HG02623 (cell line): ENCODE measurements at regions not wholly inside any gene's neighbourhood (a gene's known extent, or its start where the extent isn't known, plus 50 kb on each side); places are given as distances from the start of the nearest gene placed in this dataset.
"Not testable (repeated sequence)": the region's sequence is repeated elsewhere in the genome, so short reads cannot be mapped to it uniquely, and the experiment has no call there.

Experiments used
- ATAC-seq: cut with Tn5 transposase; IDR thresholded peaks from one replicate; pipeline ENCODE4 v1.9.1; 2021; ENCODE audit warnings: moderate library complexity; ENCODE audit not compliant: unreplicated experiment

DNA sequence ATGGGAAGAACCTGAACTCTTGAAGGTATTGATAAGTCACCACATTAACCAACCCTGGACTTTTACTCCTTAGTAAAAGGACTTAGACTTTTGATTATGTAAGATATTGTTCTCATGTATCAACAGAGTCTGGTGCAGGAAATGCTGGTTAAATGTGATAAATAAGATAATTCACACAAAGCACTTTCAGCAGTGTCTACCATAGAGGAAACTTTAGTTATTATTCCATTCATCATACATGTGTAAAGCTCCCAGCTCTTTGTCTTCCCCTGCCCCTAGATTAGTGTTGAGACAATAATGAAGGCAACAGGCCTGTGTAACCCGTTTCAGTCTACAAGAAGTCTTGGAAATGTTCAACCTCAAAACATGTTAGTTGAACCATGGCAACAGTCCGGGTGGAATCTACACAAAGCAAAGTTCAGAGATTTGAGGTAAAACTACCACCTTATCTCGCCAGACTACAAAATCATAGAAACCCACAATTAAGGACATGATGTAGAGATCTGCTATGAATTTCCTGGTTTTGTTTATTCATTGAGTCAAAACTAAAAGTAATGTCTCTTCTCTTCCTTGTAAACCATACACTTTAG lies 109.9 kb upstream of the ADO start:
- no peak for ATAC-seq

- ATAC-seq = no peak
These were observed 107.7 kb upstream of the ADO start for GRCh38 chr10:62696798-62697197.

- no peak for ATAC-seq
These were observed 105.4 kb upstream of the ADO start for GRCh38 chr10:62699148-62699547.

GRCh38 chr10:62704121-62704520 lies 100.4 kb upstream of the ADO start:
- ATAC-seq = not testable (repeated sequence)

GRCh38 chr10:62705789-62706188 lies 98.7 kb upstream of the ADO start:
- ATAC-seq = no peak

GRCh38 chr10:62707810-62708209 lies 96.7 kb upstream of the ADO start:
- ATAC-seq = peak; percentile 80

DNA sequence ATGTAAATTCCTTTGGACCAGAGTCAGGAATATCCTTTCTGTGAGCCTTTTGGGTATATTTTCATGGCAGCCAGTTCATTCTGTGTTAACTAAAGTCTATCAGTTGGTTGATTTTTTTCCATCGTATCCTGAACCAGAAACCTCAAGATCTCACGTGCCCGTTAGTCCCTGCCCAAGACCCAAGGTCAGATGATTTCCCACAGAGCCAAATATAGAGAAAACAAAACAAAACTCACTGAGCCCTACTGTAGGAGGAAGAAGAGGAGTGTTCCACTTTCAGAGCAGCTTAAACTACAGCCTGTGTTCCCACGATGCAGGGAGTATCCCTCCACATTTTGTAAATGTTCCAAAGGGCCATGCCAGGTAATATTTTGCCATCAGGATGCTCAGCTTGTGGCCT lies 96.0 kb upstream of the ADO start:
- no peak for ATAC-seq

DNA sequence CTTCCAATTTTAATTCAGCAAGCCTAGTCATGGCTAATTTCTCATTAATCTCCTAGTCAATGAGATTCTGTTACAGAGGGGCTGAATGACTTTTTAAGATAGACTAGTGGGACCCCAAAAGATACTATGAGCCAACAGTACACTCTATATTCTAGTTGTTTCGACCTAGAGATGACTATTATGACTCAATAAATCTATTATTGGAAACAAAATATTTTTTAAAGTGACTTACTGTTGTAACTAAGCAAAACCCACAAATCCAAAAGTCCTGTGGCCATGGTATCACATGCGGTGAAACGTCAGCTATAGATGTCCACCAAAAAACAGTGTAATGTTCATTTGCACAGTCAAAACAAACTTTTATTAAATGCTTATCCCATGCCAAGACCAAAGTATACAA lies 95.3 kb upstream of the ADO start:
- ATAC-seq = no peak

- no peak for ATAC-seq
These were observed 94.3 kb upstream of the ADO start for GRCh38 chr10:62710182-62710581.

DNA sequence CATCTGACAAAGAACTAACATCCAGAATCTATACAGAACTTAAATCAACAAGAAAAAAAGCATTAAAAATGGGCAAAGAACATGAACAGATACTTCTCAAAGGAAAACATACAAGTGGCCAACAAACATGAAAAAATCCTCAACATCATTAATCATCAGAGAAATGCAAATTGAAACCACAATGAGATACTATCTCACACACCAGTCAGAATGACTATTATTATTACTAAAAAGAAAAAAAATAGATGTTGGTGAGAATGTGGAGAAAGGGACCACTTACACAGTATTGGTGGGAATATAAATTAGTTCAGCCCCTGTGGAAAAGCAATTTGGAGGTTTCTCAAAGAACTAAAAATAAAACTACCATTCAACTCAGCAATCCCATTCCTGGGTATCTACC lies 89.1 kb upstream of the ADO start:
- no peak for ATAC-seq

GRCh38 chr10:62718585-62718984 lies 85.9 kb upstream of the ADO start:
- ATAC-seq = no peak

DNA sequence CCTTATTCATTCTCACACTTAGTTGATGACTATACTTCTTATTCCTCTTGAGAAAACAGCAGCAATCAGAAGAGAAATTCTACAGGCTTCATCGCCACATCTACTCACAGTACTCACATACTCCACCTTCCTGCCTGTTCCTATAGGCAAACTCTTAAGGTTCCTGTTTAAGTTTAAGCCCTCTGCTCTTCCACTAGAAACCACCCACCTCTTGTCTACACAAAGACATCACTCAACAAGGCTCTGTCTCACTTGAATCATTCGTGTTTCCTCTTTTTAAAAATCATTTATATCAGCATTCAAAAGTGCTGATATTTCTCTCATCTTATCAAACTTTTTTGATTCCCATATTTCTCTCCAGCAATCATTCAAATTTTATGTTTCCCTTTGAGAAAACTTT lies 85.5 kb upstream of the ADO start:
- no peak for ATAC-seq

GRCh38 chr10:62721687-62722086 lies 82.8 kb upstream of the ADO start:
- ATAC-seq = no peak

DNA sequence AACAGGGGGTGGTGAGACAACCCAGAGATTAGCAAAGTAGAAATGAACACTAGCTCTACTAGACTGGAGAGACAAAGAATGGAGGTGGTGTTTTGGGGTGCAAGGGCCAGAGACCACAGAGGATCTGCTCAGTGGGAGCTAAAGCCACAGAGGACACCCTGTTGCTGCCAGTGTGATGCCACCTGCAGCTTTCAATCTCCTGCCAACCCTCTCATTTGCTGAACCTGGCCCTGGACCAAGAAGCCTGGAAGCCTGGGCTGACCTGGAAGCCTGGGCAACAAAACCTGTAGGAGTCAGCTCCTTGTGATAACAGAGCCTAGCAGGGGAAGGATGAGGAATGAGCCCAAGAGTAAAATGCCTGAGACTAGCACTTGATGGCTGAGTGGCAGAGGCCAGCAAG lies 81.1 kb upstream of the ADO start:
- no peak for ATAC-seq

DNA sequence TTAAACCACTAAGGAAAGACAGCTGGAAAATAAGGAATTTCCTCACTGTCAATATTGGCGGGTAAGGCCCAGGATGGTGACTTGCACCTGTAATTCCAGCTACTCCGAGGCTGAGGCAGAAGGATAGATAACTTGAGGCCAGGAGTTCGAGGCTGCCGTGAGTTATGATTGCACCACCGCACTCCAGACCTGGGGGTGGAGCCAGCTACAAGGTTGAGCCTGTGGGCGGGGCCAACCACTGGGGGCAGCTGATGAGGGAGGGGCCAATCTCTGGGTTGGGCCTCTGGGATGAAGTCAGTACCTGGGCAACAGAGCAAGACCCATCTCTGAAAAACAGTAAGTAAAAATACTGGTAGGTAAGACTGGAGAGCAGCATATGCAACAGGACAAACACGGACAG lies 80.1 kb upstream of the ADO start:
- no peak for ATAC-seq

DNA sequence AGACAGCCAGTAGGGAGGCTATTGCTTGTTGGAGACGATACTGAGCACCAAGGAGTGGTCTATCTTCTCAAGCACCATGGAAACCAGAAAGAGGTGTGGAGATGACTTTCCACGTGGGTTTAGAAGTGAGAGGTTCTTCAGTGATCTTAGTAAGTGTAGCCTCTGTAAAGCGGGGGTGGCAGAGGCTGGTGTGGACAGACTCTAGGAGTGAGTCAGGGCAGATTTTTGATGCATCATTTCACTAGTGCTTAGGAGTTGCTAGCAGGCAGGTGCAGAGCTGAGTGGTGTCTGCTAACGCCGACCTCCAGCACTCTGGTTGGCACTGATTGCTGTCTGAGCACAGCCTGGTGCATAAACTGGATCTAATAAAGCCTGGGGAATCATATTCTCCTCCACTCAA lies 78.4 kb upstream of the ADO start:
- ATAC-seq = peak; percentile 94

DNA sequence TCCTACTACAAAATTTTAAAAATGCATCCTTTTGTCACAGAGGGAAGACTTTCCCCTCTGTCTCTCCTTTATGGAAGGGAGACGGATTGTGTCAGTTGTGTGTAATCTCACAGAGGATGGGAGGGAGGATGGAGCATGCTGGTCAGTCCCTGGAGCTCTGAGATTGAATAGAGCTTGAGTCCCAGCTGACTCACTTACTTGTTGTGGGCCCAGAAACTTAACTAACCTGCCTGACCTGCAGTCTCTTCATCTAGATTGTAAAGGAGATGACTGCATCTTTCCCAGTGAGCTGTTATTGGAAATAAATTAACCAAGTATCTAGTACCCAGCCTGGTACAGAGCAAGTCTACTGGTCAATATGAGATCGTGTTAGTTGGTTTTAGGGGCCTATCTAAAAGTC lies 77.9 kb upstream of the ADO start:
- no peak for ATAC-seq

DNA sequence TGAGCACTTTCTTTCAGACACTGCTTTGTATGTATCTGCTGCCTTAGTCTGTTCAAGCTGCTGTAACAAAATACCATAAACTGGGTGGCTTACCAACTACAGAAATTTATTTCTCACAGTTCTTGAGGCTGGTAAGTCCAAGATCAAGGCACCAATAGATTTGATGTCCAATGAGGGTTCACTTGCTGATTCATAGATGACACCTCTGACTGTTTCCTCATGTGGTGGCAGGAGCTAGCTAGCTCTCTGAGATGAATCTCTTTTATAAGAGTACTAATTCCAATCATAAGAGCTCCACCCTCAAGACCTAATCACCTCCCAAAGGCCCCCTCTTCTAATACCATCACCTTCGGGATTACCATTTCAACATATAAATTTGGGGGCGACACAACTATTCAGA lies 76.6 kb upstream of the ADO start:
- no peak for ATAC-seq

DNA sequence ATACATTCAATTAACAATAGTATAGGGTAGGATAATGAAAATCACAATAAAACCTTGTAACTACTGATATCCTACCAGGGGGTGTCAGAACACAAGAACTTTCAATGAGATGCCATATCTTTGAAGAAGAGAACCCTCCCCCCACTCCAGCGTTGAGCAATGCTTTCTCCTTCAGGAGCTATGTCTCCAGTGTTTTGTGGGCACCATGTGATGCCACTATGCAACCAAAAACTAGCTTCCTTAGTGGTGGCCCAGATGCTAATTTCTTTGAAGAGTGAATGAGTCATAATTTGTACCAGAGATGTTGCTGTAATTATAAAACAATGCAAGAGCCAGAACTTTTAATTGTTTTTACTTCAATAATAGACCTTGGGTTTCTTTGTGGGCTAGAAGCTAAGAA lies 76.0 kb upstream of the ADO start:
- no peak for ATAC-seq

- peak; percentile 65 for ATAC-seq
These were observed 71.5 kb upstream of the ADO start for GRCh38 chr10:62732841-62733653.

GRCh38 chr10:62733654-62734293 lies 70.7 kb upstream of the ADO start:
- no peak for ATAC-seq

GRCh38 chr10:62734781-62735463 lies 69.6 kb upstream of the ADO start:
- ATAC-seq = no peak
